Nephron progenitor cell (in vitro differentiated cells): ENCODE measurements at regions not wholly inside any gene's neighbourhood (a gene's known extent, or its start where the extent isn't known, plus 50 kb on each side); places are given as distances from the start of the nearest gene placed in this dataset.

Experiments used
- DNase-seq: peaks from one replicate; pipeline ENCODE4 v3.0.0; 2021
- H3K27ac Mint-ChIP-seq: 2 replicates; pipeline ENCODE4 v1.8.0; 2021; ENCODE audit warnings: mild to moderate bottlenecking, moderate library complexity, mixed read lengths
- H3K27me3 Mint-ChIP-seq: 2 replicates; pipeline ENCODE4 v1.8.0; 2021; ENCODE audit warnings: mild to moderate bottlenecking, low read depth, mixed read lengths; ENCODE audit not compliant: poor library complexity
- H3K36me3 Mint-ChIP-seq: 2 replicates; pipeline ENCODE4 v1.8.0; 2021; ENCODE audit warnings: low read depth, mixed read lengths
- H3K4me1 Mint-ChIP-seq: 2 replicates; pipeline ENCODE4 v1.8.0; 2021; ENCODE audit warnings: mixed read lengths
- H3K4me3 Mint-ChIP-seq: 2 replicates; pipeline ENCODE4 v1.8.0; 2021; ENCODE audit warnings: mild to moderate bottlenecking, moderate library complexity, mixed read lengths
- H3K9me3 Mint-ChIP-seq: 2 replicates; pipeline ENCODE4 v1.8.0; 2021; ENCODE audit warnings: mild to moderate bottlenecking, moderate library complexity, mixed read lengths
- TF ChIP-seq, protein P1 (sequence below): fragments of 200-600 bp; sonication (generic); IDR thresholded peaks from 2 replicates; pipeline ENCODE4 v1.5.0; 2021; ENCODE audit warnings: antibody characterized with exemption

DNA sequence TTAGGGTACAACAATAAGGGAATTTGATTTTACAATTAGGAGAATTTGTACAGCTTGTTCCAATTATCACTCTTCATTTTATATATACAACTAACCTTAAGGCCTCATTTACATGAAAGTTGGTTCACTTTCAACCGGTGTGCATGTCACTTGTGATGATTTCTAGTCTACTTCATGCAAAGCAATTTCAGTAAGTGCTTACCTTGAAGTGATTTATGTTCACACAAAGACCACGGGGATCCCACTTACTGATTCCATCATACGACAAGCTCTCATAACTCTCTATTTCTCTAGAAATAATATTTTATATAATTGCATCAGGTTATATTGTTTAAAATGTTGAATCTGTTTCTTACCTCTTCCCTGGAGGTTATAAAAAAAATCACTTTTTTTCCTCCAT is 100.3 kb upstream of the CHODL start:
- peaks cover 19% of the 10 kb centered on the region for H3K9me3 Mint-ChIP-seq

GRCh38 chr21:18142655-18143054 is 102.0 kb upstream of the CHODL start:
- Mint-ChIP-seq H3K36me3 (peaks cover 8% of the 10 kb centered on the region), H3K9me3 (peaks cover 19% of the 10 kb centered on the region), H3K4me1 (peaks cover 25% of the 10 kb centered on the region), H3K27ac (no peak overlapping the region), H3K27me3 (peaks cover 3% of the 10 kb centered on the region), H3K4me3 (no peak overlapping the region)
- DNase-seq: no peak
- TF ChIP-seq, protein P1, sequence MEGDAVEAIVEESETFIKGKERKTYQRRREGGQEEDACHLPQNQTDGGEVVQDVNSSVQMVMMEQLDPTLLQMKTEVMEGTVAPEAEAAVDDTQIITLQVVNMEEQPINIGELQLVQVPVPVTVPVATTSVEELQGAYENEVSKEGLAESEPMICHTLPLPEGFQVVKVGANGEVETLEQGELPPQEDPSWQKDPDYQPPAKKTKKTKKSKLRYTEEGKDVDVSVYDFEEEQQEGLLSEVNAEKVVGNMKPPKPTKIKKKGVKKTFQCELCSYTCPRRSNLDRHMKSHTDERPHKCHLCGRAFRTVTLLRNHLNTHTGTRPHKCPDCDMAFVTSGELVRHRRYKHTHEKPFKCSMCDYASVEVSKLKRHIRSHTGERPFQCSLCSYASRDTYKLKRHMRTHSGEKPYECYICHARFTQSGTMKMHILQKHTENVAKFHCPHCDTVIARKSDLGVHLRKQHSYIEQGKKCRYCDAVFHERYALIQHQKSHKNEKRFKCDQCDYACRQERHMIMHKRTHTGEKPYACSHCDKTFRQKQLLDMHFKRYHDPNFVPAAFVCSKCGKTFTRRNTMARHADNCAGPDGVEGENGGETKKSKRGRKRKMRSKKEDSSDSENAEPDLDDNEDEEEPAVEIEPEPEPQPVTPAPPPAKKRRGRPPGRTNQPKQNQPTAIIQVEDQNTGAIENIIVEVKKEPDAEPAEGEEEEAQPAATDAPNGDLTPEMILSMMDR: no peak

More for the DNA sequence above, 100.3 kb upstream of the CHODL start:
- TF ChIP-seq, protein P1: no peak
- peaks cover 3% of the 10 kb centered on the region for H3K27me3 Mint-ChIP-seq
- H3K4me1 Mint-ChIP-seq: peaks cover 30% of the 10 kb centered on the region
- no peak overlapping the region for H3K27ac Mint-ChIP-seq
- H3K36me3 Mint-ChIP-seq: peaks cover 8% of the 10 kb centered on the region
- H3K4me3 Mint-ChIP-seq: no peak overlapping the region
- DNase-seq: no peak

DNA sequence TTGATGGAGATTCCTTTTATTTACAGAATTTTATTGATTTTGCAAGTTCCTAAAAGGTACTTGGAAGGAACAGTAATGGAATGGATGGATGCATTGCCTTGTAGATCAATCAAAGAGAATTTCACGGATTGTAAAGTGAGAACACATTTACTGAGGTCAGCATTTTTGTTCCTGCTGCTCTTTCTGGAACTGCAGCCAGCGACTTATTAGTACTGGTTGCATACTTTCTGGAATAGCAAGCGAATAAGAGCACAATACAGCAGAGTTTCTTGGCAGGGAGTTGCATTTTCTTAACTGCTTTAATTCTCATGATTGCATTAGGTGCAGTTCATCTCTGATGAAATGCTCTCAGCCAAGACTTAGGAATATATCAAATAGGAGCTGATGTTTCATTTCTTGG is 106.1 kb upstream of the CHODL start:
- no peak overlapping the region for H3K27ac Mint-ChIP-seq
- H3K4me3 Mint-ChIP-seq: no peak overlapping the region
- H3K9me3 Mint-ChIP-seq: no peaks in the 10 kb centered on the region
- no peak for DNase-seq
- H3K27me3 Mint-ChIP-seq: peaks cover 7% of the 10 kb centered on the region
- TF ChIP-seq, protein P1: no peak
- H3K36me3 Mint-ChIP-seq: no peaks in the 10 kb centered on the region
- peaks cover 11% of the 10 kb centered on the region for H3K4me1 Mint-ChIP-seq

GRCh38 chr21:18129526-18129925 is 115.1 kb upstream of the CHODL start:
- DNase-seq: no peak
- TF ChIP-seq, protein P1: no peak
- no peaks in the 10 kb centered on the region for H3K36me3 Mint-ChIP-seq
- H3K9me3 Mint-ChIP-seq: no peaks in the 10 kb centered on the region
- H3K27ac Mint-ChIP-seq: no peak overlapping the region
- H3K27me3 Mint-ChIP-seq: no peaks in the 10 kb centered on the region
- H3K4me1 Mint-ChIP-seq: no peaks in the 10 kb centered on the region
- H3K4me3 Mint-ChIP-seq: no peak overlapping the region

DNA sequence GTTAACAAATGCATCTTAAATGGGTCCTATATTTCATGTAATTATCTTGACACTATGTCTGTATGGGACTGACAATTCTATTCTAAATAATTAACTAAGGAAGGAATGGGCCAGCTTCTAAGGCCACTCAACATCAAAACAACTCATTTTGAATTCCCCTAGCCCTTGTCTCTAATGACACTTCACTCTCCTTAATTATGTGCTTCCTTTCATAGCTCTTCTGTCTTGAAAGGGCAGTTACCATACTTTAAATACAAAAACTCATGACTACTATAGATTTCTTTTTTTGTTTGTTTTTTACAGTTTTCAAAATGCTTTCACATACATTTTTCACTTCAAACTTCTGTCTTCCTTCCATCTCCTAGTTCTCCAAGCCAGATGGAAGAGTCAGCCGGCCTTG is 126.1 kb upstream of the CHODL start:
- no peaks in the 10 kb centered on the region for H3K36me3 Mint-ChIP-seq
- no peak overlapping the region for H3K4me3 Mint-ChIP-seq
- no peaks in the 10 kb centered on the region for H3K9me3 Mint-ChIP-seq
- H3K27me3 Mint-ChIP-seq: no peaks in the 10 kb centered on the region
- DNase-seq: no peak
- H3K27ac Mint-ChIP-seq: no peak overlapping the region
- H3K4me1 Mint-ChIP-seq: no peaks in the 10 kb centered on the region
- TF ChIP-seq, protein P1: no peak

GRCh38 chr21:18117176-18117575 is 127.5 kb upstream of the CHODL start:
- H3K27me3 Mint-ChIP-seq: no peaks in the 10 kb centered on the region

More at GRCh38 chr21:18117176-18117575, 127.5 kb upstream of the CHODL start:
- H3K4me3 Mint-ChIP-seq: no peak overlapping the region
- TF ChIP-seq, protein P1: no peak
- no peaks in the 10 kb centered on the region for H3K9me3 Mint-ChIP-seq
- no peak for DNase-seq
- no peak overlapping the region for H3K27ac Mint-ChIP-seq
- no peaks in the 10 kb centered on the region for H3K36me3 Mint-ChIP-seq
- no peaks in the 10 kb centered on the region for H3K4me1 Mint-ChIP-seq
